HFF-Myc (cell line): ENCODE measurements at regions not wholly inside any gene's neighbourhood (a gene's known extent, or its start where the extent isn't known, plus 50 kb on each side); places are given as distances from the start of the nearest gene placed in this dataset.

Experiments
- DNase-seq: peaks from one replicate; pipeline ENCODE4 v3.0.0-alpha.2; 2011; ENCODE audit warnings: low read depth; ENCODE audit errors: extremely low read depth
- H3K4me3 ChIP-seq: replicated peaks from 2 replicates; pipeline ENCODE4 v1.5.1; 2011; ENCODE audit warnings: low read depth, mild to moderate bottlenecking, control low read depth, low read length
- CTCF ChIP-seq: IDR thresholded peaks from 2 replicates; pipeline ENCODE4 v1.5.1; 2012; ENCODE audit warnings: mild to moderate bottlenecking, low read depth, low read length, control low read depth; ENCODE audit errors: missing control alignments

- no peak overlapping the region for H3K4me3 ChIP-seq
- no peak for TF ChIP-seq CTCF
These were observed 1698.6 kb upstream of the IGFBP7 start for GRCh38 chr4:58808817-58809216.

DNA sequence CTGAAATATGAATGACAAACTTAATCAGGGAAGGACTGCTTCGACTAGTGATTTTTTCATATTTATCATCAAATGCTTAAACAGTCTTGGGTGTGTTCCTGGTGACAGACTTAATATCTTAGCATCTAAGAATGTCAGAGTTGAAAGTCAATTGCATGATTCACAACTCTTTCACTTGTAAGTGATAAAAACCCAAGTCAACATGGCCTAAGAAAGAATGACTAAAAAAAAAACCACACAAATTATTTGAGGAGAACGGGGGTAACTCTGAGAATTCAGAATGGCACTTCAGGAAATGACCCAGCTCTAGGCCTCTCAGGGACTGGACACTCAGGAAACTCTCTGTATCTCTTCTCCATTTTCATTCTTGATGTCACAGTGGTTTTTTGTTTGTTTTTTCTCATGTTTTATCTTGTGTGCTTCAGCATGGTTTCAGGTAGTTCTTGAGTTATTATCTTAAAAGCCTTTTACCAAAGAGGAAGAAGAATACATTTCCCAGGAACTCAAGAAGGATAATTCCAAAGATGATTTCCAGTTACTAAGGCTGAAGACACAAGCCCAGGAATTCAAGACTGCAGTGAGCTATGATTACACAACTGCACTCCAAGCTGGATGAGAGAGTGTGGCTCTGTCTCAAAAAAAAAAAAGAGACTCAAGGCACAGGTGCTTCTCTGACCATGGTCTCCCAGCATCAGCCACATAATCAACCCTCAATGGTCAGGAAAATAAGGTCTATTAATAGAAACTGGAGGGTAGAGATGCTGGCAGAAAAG, 1697.8 kb upstream of the IGFBP7 start:
- no peak for DNase-seq
- no peak for TF ChIP-seq CTCF
- H3K4me3 ChIP-seq: no peak overlapping the region

More at GRCh38 chr4:58808817-58809216, 1698.6 kb upstream of the IGFBP7 start:
- no peak for DNase-seq

- DNase-seq: no peak
- TF ChIP-seq CTCF: no peak
- no peak overlapping the region for H3K4me3 ChIP-seq
These were observed 1666.4 kb upstream of the IGFBP7 start for GRCh38 chr4:58776627-58777026.

- no peak for TF ChIP-seq CTCF
- no peak for DNase-seq
- H3K4me3 ChIP-seq: no peak overlapping the region
These were observed 1657.4 kb upstream of the IGFBP7 start for GRCh38 chr4:58767598-58767997.

GRCh38 chr4:58766763-58767162, 1656.6 kb upstream of the IGFBP7 start:
- DNase-seq: no peak
- TF ChIP-seq CTCF: no peak
- no peak overlapping the region for H3K4me3 ChIP-seq

GRCh38 chr4:58761563-58761962, 1651.4 kb upstream of the IGFBP7 start:
- DNase-seq: no peak
- TF ChIP-seq CTCF: no peak
- H3K4me3 ChIP-seq: no peak overlapping the region

GRCh38 chr4:58760737-58761136, 1650.6 kb upstream of the IGFBP7 start:
- TF ChIP-seq CTCF: no peak
- DNase-seq: no peak
- no peak overlapping the region for H3K4me3 ChIP-seq
